ENCODE measurements at regions not wholly inside any gene's neighbourhood (a gene's known extent, or its start where the extent isn't known, plus 50 kb on each side); places are given as distances from the start of the nearest gene placed in this dataset.

DNA sequence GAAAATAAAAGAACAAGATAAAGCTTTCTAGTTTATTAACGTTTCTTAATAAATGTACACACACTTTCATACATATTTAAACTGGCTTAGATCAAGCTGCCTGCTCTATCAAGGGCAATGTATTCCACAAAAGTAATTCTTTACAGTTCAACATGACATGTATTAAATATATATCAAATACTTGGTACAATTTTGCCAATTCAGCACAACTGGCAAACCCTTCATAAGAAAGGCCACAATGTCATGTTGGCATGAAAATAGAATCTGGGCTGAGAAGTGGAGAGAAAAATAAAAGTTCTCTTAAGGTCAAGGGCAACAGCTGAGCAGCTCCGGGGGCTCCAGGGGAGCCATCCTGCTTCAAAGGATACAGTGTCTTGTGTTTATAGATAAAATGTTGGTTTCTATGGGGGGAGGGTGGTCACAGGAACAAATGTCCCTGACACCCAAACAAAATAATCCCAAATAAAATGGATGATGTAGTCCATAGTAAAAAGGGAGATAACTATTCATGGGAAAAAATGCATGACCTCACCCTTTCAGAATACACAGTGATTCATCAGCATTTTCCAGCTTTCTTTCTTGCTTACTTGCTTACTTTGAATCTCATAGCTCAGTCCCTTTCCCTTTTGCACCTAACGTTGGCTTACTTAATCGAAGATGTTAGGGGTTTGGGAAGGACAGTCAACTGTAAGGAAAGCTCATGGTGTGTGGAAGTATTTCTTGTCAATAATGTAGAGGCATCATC, 494.9 kb downstream of the NYAP2 start:
- TF ChIP-seq GLI2 (tag by site-specific recombination; IDR thresholded peaks at IDR 0.05; ENCODE audit: borderline replicate concordance, low read depth) (no peak), ZNF23 (tag by site-specific recombination; IDR thresholded peaks at IDR 0.05; ENCODE audit: borderline replicate concordance) (no peak), ZNF555 (tag by site-specific recombination; conservative IDR thresholded peaks at IDR 0.05) (no peak), ZNF654 (tag by site-specific recombination; IDR thresholded peaks at IDR 0.05; ENCODE audit: low read depth) (no peak), ZNF433 (tag by site-specific recombination; IDR thresholded peaks at IDR 0.05; ENCODE audit: low read depth) (no peak), ZNF548 (tag by site-specific recombination; IDR thresholded peaks at IDR 0.05) (no peak), ZNF146 (tag by site-specific recombination; IDR thresholded peaks at IDR 0.05) (no peak), GLI4 (tag by site-specific recombination; IDR thresholded peaks at IDR 0.05) (no peak), SP2 (tag by site-specific recombination; IDR thresholded peaks at IDR 0.05) (no peak), SETDB1 (IDR thresholded peaks at IDR 0.05; ENCODE audit: insufficient read length, low read length) (no peak)
- TF ChIP-seq, protein P1, sequence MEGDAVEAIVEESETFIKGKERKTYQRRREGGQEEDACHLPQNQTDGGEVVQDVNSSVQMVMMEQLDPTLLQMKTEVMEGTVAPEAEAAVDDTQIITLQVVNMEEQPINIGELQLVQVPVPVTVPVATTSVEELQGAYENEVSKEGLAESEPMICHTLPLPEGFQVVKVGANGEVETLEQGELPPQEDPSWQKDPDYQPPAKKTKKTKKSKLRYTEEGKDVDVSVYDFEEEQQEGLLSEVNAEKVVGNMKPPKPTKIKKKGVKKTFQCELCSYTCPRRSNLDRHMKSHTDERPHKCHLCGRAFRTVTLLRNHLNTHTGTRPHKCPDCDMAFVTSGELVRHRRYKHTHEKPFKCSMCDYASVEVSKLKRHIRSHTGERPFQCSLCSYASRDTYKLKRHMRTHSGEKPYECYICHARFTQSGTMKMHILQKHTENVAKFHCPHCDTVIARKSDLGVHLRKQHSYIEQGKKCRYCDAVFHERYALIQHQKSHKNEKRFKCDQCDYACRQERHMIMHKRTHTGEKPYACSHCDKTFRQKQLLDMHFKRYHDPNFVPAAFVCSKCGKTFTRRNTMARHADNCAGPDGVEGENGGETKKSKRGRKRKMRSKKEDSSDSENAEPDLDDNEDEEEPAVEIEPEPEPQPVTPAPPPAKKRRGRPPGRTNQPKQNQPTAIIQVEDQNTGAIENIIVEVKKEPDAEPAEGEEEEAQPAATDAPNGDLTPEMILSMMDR (tag by site-specific recombination; IDR thresholded peaks at IDR 0.05) = no peak
- TF ChIP-seq, protein P2, sequence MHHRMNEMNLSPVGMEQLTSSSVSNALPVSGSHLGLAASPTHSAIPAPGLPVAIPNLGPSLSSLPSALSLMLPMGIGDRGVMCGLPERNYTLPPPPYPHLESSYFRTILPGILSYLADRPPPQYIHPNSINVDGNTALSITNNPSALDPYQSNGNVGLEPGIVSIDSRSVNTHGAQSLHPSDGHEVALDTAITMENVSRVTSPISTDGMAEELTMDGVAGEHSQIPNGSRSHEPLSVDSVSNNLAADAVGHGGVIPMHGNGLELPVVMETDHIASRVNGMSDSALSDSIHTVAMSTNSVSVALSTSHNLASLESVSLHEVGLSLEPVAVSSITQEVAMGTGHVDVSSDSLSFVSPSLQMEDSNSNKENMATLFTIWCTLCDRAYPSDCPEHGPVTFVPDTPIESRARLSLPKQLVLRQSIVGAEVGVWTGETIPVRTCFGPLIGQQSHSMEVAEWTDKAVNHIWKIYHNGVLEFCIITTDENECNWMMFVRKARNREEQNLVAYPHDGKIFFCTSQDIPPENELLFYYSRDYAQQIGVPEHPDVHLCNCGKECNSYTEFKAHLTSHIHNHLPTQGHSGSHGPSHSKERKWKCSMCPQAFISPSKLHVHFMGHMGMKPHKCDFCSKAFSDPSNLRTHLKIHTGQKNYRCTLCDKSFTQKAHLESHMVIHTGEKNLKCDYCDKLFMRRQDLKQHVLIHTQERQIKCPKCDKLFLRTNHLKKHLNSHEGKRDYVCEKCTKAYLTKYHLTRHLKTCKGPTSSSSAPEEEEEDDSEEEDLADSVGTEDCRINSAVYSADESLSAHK (tag by site-specific recombination; IDR thresholded peaks at IDR 0.05) = no peak
- TF ChIP-seq, protein P3, sequence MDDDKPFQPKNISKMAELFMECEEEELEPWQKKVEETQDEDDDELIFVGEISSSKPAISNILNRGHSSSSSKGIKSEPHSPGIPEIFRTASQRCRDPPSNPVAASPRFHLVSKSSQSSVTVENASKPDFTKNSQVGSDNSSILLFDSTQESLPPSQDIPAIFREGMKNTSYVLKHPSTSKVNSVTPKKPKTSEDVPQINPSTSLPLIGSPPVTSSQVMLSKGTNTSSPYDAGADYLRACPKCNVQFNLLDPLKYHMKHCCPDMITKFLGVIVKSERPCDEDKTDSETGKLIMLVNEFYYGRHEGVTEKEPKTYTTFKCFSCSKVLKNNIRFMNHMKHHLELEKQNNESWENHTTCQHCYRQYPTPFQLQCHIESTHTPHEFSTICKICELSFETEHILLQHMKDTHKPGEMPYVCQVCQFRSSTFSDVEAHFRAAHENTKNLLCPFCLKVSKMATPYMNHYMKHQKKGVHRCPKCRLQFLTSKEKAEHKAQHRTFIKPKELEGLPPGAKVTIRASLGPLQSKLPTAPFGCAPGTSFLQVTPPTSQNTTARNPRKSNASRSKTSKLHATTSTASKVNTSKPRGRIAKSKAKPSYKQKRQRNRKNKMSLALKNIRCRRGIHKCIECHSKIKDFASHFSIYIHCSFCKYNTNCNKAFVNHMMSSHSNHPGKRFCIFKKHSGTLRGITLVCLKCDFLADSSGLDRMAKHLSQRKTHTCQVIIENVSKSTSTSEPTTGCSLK (tag by site-specific recombination; IDR thresholded peaks at IDR 0.05) = no peak
